ENCODE measurements at regions not wholly inside any gene's neighbourhood (a gene's known extent, or its start where the extent isn't known, plus 50 kb on each side); places are given as distances from the start of the nearest gene placed in this dataset.

GRCh38 chr18:78405763-78406162 is 573.9 kb upstream of the SALL3 start:
- no peak for DNase-seq (ENCODE audit: low spot score)

GRCh38 chr18:78406743-78407465 is 572.7 kb upstream of the SALL3 start:
- no peak for DNase-seq (ENCODE audit: low spot score)

GRCh38 chr18:78407466-78407844 is 572.2 kb upstream of the SALL3 start:
- DNase-seq (ENCODE audit: low spot score) = peak; percentile 30

- no peak for DNase-seq (ENCODE audit: low spot score)
Observed at GRCh38 chr18:78408623-78409022, 571.0 kb upstream of the SALL3 start.

GRCh38 chr18:78410094-78410786 is 569.4 kb upstream of the SALL3 start:
- no peak for DNase-seq (ENCODE audit: low spot score)

- DNase-seq (ENCODE audit: low spot score) = no peak
Observed at GRCh38 chr18:78411539-78411938, 568.1 kb upstream of the SALL3 start.

GRCh38 chr18:78414302-78414701 is 565.3 kb upstream of the SALL3 start:
- DNase-seq (ENCODE audit: low spot score) = no peak

- DNase-seq (ENCODE audit: low spot score) = no peak
Observed at GRCh38 chr18:78416853-78417252, 562.8 kb upstream of the SALL3 start.

GRCh38 chr18:78418379-78418778 is 561.2 kb upstream of the SALL3 start:
- DNase-seq (ENCODE audit: low spot score) = no peak

GRCh38 chr18:78419171-78419570 is 560.4 kb upstream of the SALL3 start:
- DNase-seq (ENCODE audit: low spot score) = no peak

GRCh38 chr18:78420116-78420515 is 559.5 kb upstream of the SALL3 start:
- no peak for DNase-seq (ENCODE audit: low spot score)

- no peak for DNase-seq (ENCODE audit: low spot score)
Observed at GRCh38 chr18:78421392-78421791, 558.2 kb upstream of the SALL3 start.

- DNase-seq (ENCODE audit: low spot score) = no peak
Observed at GRCh38 chr18:78422336-78422735, 557.3 kb upstream of the SALL3 start.

- DNase-seq (ENCODE audit: low spot score) = no peak
Observed at GRCh38 chr18:78423811-78424210, 555.8 kb upstream of the SALL3 start.

GRCh38 chr18:78424403-78425018 is 555.1 kb upstream of the SALL3 start:
- DNase-seq (ENCODE audit: low spot score) = no peak

- DNase-seq (ENCODE audit: low spot score) = no peak
Observed at GRCh38 chr18:78425019-78425412, 554.6 kb upstream of the SALL3 start.

GRCh38 chr18:78427081-78427480 is 552.5 kb upstream of the SALL3 start:
- DNase-seq (ENCODE audit: low spot score) = no peak

- DNase-seq (ENCODE audit: low spot score) = no peak
Observed at GRCh38 chr18:78429127-78430108, 550.2 kb upstream of the SALL3 start.

- DNase-seq (ENCODE audit: low spot score) = no peak
Observed at GRCh38 chr18:78430131-78430758, 549.4 kb upstream of the SALL3 start.

- no peak for DNase-seq (ENCODE audit: low spot score)
Observed at GRCh38 chr18:78431606-78432005, 548.0 kb upstream of the SALL3 start.

- DNase-seq (ENCODE audit: low spot score) = no peak
Observed at GRCh38 chr18:78433562-78433961, 546.1 kb upstream of the SALL3 start.
